Tibial artery (tissue), 4 donors: ENCODE measurements at regions not wholly inside any gene's neighbourhood (a gene's known extent, or its start where the extent isn't known, plus 50 kb on each side); places are given as distances from the start of the nearest gene placed in this dataset.

ENCODE experiments used
- DNase-seq, 2 donors: peaks; one replicate each; pipeline ENCODE4 v3.0.0-alpha.2; 2019
- H3K27ac ChIP-seq, 2 donors: fragments of 200-600 bp; sonication (generic) in 1 of 2; 1 replicate in 1 of 2; 2 replicates in 1 of 2; pipeline ENCODE4 v1.5.1; 2018 to 2019; ENCODE audit warnings: mild to moderate bottlenecking in 1 of 2
- H3K27me3 ChIP-seq, 2 donors: fragments of 200-600 bp; sonication (generic) in 1 of 2; one replicate each; pipeline versions ENCODE4 v1.5.1 to v1.6.0; 2016 to 2019
- H3K36me3 ChIP-seq, 3 donors: fragments of 200-600 bp; sonication (generic) in 2 of 3; one replicate each; pipeline ENCODE4 v1.5.1; 2016 to 2019; ENCODE audit warnings: mild to moderate bottlenecking in 2 of 3
- H3K4me1 ChIP-seq, 4 donors: fragments of 200-600 bp; sonication (generic) in 2 of 4; 1 replicate in 3 of 4; 2 replicates in 1 of 4; pipeline ENCODE4 v1.5.1; 2016 to 2019
- H3K4me3 ChIP-seq, 2 donors: fragments of 200-600 bp; sonication (generic) in 1 of 2; 1 replicate in 1 of 2; 2 replicates in 1 of 2; pipeline ENCODE4 v1.5.1; 2018 to 2019; ENCODE audit warnings: mild to moderate bottlenecking in 2 of 2
- H3K9me3 ChIP-seq, 3 donors: fragments of 200-600 bp; sonication (generic) in 1 of 3; one replicate each; pipeline ENCODE4 v1.5.1; 2016 to 2019
- CTCF ChIP-seq, 2 experiments: fragments of 200-600 bp in 1 of 2; fragments of 450-650 bp in 1 of 2; IDR thresholded peaks; one replicate each; pipeline ENCODE4 v1.5.1; 2017 to 2019; ENCODE audit warnings: antibody characterized with exemption in 2 of 2, mild to moderate bottlenecking in 1 of 2, moderate library complexity in 1 of 2
- intact Hi-C: fragments of 100-400 bp; cut with DNase I; formaldehyde crosslinking; loops from one replicate; pipeline ENCODE4 v1.15.0; 2023; ENCODE audit warnings: low total_unique reads

GRCh38 chr6:105794870-105795269 lies 291.3 kb upstream of the PRDM1 start:
- TF ChIP-seq CTCF (IDR thresholded peaks at IDR 0.05): no peak

GRCh38 chr6:105794239-105794638 lies 291.9 kb upstream of the PRDM1 start:
- Histone ChIP-seq H3K27me3 (no peaks in the 10 kb centered on the region), H3K4me3 (no peak overlapping the region), H3K36me3 (no peaks in the 10 kb centered on the region), H3K27ac (no peak overlapping the region), H3K4me1 (peaks cover 0 to 5% (median 1%) of the 10 kb centered on the region in 4 donors), H3K9me3 (no peaks in the 10 kb centered on the region)
- peak; percentile 80 to 84 for DNase-seq
- TF ChIP-seq CTCF (IDR thresholded peaks at IDR 0.05): no peak
- intact Hi-C loops: no loop called here

More at GRCh38 chr6:105794870-105795269, 291.3 kb upstream of the PRDM1 start:
- Histone ChIP-seq H3K27me3 (no peaks in the 10 kb centered on the region), H3K36me3 (no peaks in the 10 kb centered on the region), H3K4me1 (peaks cover 0 to 5% (median 2%) of the 10 kb centered on the region in 4 donors), H3K4me3 (no peak overlapping the region), H3K27ac (no peak overlapping the region), H3K9me3 (no peaks in the 10 kb centered on the region)
- intact Hi-C loops: no loop called here
- DNase-seq: no peak

- H3K27ac ChIP-seq: no peak overlapping the region
- H3K27me3 ChIP-seq: no peaks in the 10 kb centered on the region
- intact Hi-C loops: no loop called here
- no peak for DNase-seq
- TF ChIP-seq CTCF (IDR thresholded peaks at IDR 0.05): no peak
- H3K36me3 ChIP-seq: no peaks in the 10 kb centered on the region
- peaks cover 0 to 5% (median 0%) of the 10 kb centered on the region in 4 donors for H3K4me1 ChIP-seq
- H3K4me3 ChIP-seq: no peak overlapping the region
- H3K9me3 ChIP-seq: no peaks in the 10 kb centered on the region
Measured at GRCh38 chr6:105793130-105793529, 293.0 kb upstream of the PRDM1 start.

- intact Hi-C loops: no loop called here
Measured at GRCh38 chr6:105791583-105792318, 294.4 kb upstream of the PRDM1 start.

GRCh38 chr6:105791179-105791578 lies 295.0 kb upstream of the PRDM1 start:
- Histone ChIP-seq H3K27ac (no peak overlapping the region), H3K4me1 (peaks cover 0 to 5% (median 0%) of the 10 kb centered on the region in 4 donors), H3K4me3 (no peak overlapping the region), H3K9me3 (no peaks in the 10 kb centered on the region), H3K27me3 (no peaks in the 10 kb centered on the region), H3K36me3 (no peaks in the 10 kb centered on the region)
- intact Hi-C loops: no loop called here
- no peak for TF ChIP-seq CTCF (IDR thresholded peaks at IDR 0.05)
- no peak for DNase-seq

More at GRCh38 chr6:105791583-105792318, 294.4 kb upstream of the PRDM1 start:
- no peak for DNase-seq
- Histone ChIP-seq H3K9me3 (no peaks in the 10 kb centered on the region), H3K36me3 (no peaks in the 10 kb centered on the region), H3K4me3 (no peak overlapping the region), H3K27me3 (no peaks in the 10 kb centered on the region), H3K4me1 (peaks cover 0 to 5% (median 0%) of the 10 kb centered on the region in 4 donors), H3K27ac (no peak overlapping the region)
- no peak for TF ChIP-seq CTCF (IDR thresholded peaks at IDR 0.05)
